ENCODE measurements at regions not wholly inside any gene's neighbourhood (a gene's known extent, or its start where the extent isn't known, plus 50 kb on each side); places are given as distances from the start of the nearest gene placed in this dataset.
A peak's percentile ranks its signal among the peaks of the same experiment; 100 is the strongest.
"Not testable (repeated sequence)": the region's sequence is repeated elsewhere in the genome, so short reads cannot be mapped to it uniquely, and the experiment has no call there.

DNA sequence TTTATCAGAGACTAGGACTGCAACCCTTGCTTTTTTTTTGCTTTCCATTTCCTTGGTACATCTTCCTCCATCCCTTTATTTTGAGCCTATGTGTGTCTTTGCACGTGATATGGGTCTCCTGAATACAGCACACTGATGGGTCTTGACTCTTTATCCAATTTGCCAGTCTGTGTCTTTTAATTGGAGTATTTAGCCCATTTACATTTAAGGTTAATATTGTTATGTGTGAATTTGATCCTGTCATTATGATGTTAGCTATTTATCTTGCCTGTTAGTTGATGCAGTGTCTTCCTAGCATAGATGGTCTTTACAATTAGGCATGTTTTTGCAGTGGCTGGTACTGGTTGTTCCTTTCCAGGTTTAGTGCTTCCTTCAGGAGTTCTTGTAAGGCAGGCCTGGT lies 185.4 kb downstream of the VSIG4 start:
- H3K36me3 ChIP-seq (ENCODE audit: control insufficient read depth, insufficient read depth, low read length); H3K4me3 ChIP-seq (ENCODE audit: low read depth, low read length); H3K27me3 ChIP-seq (ENCODE audit: control insufficient read depth, insufficient read depth, low read length); H3K4me1 ChIP-seq (ENCODE audit: control insufficient read depth, insufficient read depth, low read length); H3K9me3 ChIP-seq (ENCODE audit: control insufficient read depth, insufficient read depth, low read length); H3K9ac ChIP-seq (ENCODE audit: low read depth, low read length): not testable (repeated sequence)

DNA sequence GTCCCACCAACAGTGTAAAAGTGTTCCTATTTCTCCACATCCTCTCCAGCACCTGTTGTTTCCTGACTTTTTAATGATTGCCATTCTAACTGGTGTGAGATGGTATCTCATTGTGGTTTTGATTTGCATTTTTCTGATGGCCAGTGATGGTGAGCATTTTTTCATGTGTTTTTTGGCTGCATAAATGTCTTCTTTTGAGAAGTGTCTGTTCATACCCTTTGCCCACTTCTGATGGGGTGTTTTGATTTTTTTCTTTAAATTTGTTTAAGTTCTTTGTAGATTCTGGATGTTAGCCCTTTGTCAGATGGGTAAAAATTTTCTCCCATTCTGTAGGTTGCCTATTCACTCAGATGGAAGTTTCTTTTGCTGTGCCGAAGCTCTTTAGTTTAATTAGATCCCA lies 183.9 kb downstream of the MSN start:
- H3K4me1 ChIP-seq (ENCODE audit: control insufficient read depth, insufficient read depth, low read length); H3K9ac ChIP-seq (ENCODE audit: low read depth, low read length); H3K9me3 ChIP-seq (ENCODE audit: control insufficient read depth, insufficient read depth, low read length); H3K36me3 ChIP-seq (ENCODE audit: control insufficient read depth, insufficient read depth, low read length); H3K4me3 ChIP-seq (ENCODE audit: low read depth, low read length); H3K27me3 ChIP-seq (ENCODE audit: control insufficient read depth, insufficient read depth, low read length): not testable (repeated sequence)

GRCh38 chrX:65850821-65851220 lies 183.4 kb downstream of the MSN start:
- not testable (repeated sequence) for H3K36me3 ChIP-seq (ENCODE audit: control insufficient read depth, insufficient read depth, low read length); H3K9me3 ChIP-seq (ENCODE audit: control insufficient read depth, insufficient read depth, low read length); H3K4me3 ChIP-seq (ENCODE audit: low read depth, low read length); H3K27me3 ChIP-seq (ENCODE audit: control insufficient read depth, insufficient read depth, low read length); H3K9ac ChIP-seq (ENCODE audit: low read depth, low read length); H3K4me1 ChIP-seq (ENCODE audit: control insufficient read depth, insufficient read depth, low read length)

DNA sequence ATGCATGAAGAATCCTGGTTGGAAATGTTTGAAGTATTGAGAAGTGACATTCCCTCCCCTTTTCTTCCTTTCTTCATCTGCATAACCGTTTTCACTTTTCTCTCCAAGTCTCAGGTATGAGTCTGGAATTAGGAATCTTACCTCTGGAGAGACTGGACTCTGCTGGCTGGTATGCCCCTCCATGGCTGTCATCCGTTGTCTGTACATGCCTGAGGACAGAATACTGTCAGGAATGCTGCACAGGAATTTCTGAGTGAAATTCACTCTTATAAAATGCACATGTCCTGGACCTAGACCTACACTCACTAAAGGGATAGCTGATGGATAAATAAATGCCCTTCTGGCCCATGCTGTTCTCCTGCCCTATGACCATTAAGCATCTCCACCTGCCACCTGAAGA lies 179.5 kb downstream of the MSN start:
- H3K9me3 ChIP-seq (ENCODE audit: control insufficient read depth, insufficient read depth, low read length) = peaks cover 3% of the 10 kb centered on the region
- no peak overlapping the region for H3K9ac ChIP-seq (ENCODE audit: low read depth, low read length)
- no peak overlapping the region for H3K4me3 ChIP-seq (ENCODE audit: low read depth, low read length)
- H3K4me1 ChIP-seq (ENCODE audit: control insufficient read depth, insufficient read depth, low read length) = no peaks in the 10 kb centered on the region
- no peaks in the 10 kb centered on the region for H3K36me3 ChIP-seq (ENCODE audit: control insufficient read depth, insufficient read depth, low read length)
- no peaks in the 10 kb centered on the region for H3K27me3 ChIP-seq (ENCODE audit: control insufficient read depth, insufficient read depth, low read length)

GRCh38 chrX:65841263-65841662 lies 173.8 kb downstream of the MSN start:
- no peaks in the 10 kb centered on the region for H3K27me3 ChIP-seq (ENCODE audit: control insufficient read depth, insufficient read depth, low read length)
- H3K9me3 ChIP-seq (ENCODE audit: control insufficient read depth, insufficient read depth, low read length) = peaks cover 3% of the 10 kb centered on the region
- no peak overlapping the region for H3K4me3 ChIP-seq (ENCODE audit: low read depth, low read length)
- no peaks in the 10 kb centered on the region for H3K36me3 ChIP-seq (ENCODE audit: control insufficient read depth, insufficient read depth, low read length)
- H3K9ac ChIP-seq (ENCODE audit: low read depth, low read length) = no peak overlapping the region
- H3K4me1 ChIP-seq (ENCODE audit: control insufficient read depth, insufficient read depth, low read length) = no peaks in the 10 kb centered on the region

GRCh38 chrX:65838674-65839073 lies 171.2 kb downstream of the MSN start:
- Histone ChIP-seq H3K9me3 (ENCODE audit: control insufficient read depth, insufficient read depth, low read length) (peaks cover 3% of the 10 kb centered on the region), H3K27me3 (ENCODE audit: control insufficient read depth, insufficient read depth, low read length) (no peaks in the 10 kb centered on the region), H3K4me3 (ENCODE audit: low read depth, low read length) (no peak overlapping the region), H3K36me3 (ENCODE audit: control insufficient read depth, insufficient read depth, low read length) (no peaks in the 10 kb centered on the region), H3K9ac (ENCODE audit: low read depth, low read length) (no peak overlapping the region), H3K4me1 (ENCODE audit: control insufficient read depth, insufficient read depth, low read length) (no peaks in the 10 kb centered on the region)

DNA sequence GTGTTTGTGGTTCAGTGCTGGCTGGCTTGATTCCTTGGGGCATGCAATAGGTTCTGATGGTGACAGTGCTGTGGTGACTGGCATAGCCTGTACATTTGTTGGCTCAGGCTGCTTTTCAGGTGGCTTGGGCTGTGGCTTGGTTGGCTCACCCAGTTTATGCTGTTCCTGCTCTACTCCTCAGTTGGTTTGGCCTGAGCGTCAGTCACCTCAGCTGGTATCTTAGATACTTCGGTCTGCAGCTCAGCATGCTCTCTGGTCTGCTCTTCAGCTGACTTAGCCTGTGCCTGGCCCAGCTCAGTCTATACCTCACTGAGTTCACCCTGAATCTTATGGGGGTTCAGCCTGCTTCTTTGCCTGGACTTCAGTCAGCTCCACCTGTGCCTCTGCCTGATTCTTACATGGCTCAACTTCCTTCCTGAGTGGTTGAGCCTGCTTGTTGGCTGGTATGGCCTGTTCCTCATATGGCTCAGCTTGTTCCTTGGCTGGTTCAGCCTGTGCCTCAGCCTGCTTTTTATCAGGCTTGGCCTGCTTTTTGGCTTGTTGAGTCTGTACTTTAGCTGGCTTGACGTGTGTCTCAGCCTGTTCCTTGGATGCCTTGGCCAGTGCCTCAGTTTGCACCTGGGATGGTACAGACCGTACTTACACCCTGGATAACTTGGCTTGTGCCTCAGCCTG lies 170.6 kb downstream of the MSN start:
- no peak overlapping the region for H3K4me3 ChIP-seq (ENCODE audit: low read depth, low read length)
- no peak overlapping the region for H3K9ac ChIP-seq (ENCODE audit: low read depth, low read length)
- H3K27me3 ChIP-seq (ENCODE audit: control insufficient read depth, insufficient read depth, low read length) = no peaks in the 10 kb centered on the region
- H3K9me3 ChIP-seq (ENCODE audit: control insufficient read depth, insufficient read depth, low read length) = peaks cover 3% of the 10 kb centered on the region
- no peaks in the 10 kb centered on the region for H3K4me1 ChIP-seq (ENCODE audit: control insufficient read depth, insufficient read depth, low read length)
- H3K36me3 ChIP-seq (ENCODE audit: control insufficient read depth, insufficient read depth, low read length) = no peaks in the 10 kb centered on the region

DNA sequence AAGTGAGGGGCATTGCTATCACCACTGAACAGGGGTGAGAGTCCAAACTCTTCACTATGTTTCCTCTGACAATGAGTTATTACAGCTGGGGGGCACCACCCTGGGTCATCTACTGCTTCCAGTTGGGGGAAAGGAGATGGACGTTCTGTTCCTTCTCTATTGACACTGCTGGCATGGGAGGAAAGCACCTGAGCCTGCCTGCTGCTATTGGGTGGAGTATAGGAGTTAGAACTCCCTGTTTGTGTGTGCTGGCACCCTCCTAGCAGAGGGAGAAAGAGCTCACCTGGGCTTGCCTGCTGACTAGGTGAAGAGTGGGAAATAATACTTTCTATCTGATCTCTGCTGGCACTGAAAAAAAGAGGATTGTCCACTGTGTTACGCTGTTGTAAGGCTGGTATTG lies 163.8 kb downstream of the MSN start:
- H3K4me3 ChIP-seq (ENCODE audit: low read depth, low read length) = no peak overlapping the region
- H3K27me3 ChIP-seq (ENCODE audit: control insufficient read depth, insufficient read depth, low read length) = no peaks in the 10 kb centered on the region
- H3K36me3 ChIP-seq (ENCODE audit: control insufficient read depth, insufficient read depth, low read length) = no peaks in the 10 kb centered on the region
- H3K9ac ChIP-seq (ENCODE audit: low read depth, low read length) = no peak overlapping the region
- H3K9me3 ChIP-seq (ENCODE audit: control insufficient read depth, insufficient read depth, low read length) = no peaks in the 10 kb centered on the region
- no peaks in the 10 kb centered on the region for H3K4me1 ChIP-seq (ENCODE audit: control insufficient read depth, insufficient read depth, low read length)

GRCh38 chrX:65828599-65828998 lies 161.1 kb downstream of the MSN start:
- H3K4me3 ChIP-seq (ENCODE audit: low read depth, low read length) = no peak overlapping the region
- no peaks in the 10 kb centered on the region for H3K36me3 ChIP-seq (ENCODE audit: control insufficient read depth, insufficient read depth, low read length)
- no peaks in the 10 kb centered on the region for H3K27me3 ChIP-seq (ENCODE audit: control insufficient read depth, insufficient read depth, low read length)
- no peaks in the 10 kb centered on the region for H3K9me3 ChIP-seq (ENCODE audit: control insufficient read depth, insufficient read depth, low read length)
- no peak overlapping the region for H3K9ac ChIP-seq (ENCODE audit: low read depth, low read length)
- H3K4me1 ChIP-seq (ENCODE audit: control insufficient read depth, insufficient read depth, low read length) = no peaks in the 10 kb centered on the region

GRCh38 chrX:65825226-65825625 lies 157.8 kb downstream of the MSN start:
- H3K9ac ChIP-seq (ENCODE audit: low read depth, low read length); H3K4me3 ChIP-seq (ENCODE audit: low read depth, low read length); H3K36me3 ChIP-seq (ENCODE audit: control insufficient read depth, insufficient read depth, low read length); H3K9me3 ChIP-seq (ENCODE audit: control insufficient read depth, insufficient read depth, low read length); H3K27me3 ChIP-seq (ENCODE audit: control insufficient read depth, insufficient read depth, low read length); H3K4me1 ChIP-seq (ENCODE audit: control insufficient read depth, insufficient read depth, low read length): not testable (repeated sequence)

DNA sequence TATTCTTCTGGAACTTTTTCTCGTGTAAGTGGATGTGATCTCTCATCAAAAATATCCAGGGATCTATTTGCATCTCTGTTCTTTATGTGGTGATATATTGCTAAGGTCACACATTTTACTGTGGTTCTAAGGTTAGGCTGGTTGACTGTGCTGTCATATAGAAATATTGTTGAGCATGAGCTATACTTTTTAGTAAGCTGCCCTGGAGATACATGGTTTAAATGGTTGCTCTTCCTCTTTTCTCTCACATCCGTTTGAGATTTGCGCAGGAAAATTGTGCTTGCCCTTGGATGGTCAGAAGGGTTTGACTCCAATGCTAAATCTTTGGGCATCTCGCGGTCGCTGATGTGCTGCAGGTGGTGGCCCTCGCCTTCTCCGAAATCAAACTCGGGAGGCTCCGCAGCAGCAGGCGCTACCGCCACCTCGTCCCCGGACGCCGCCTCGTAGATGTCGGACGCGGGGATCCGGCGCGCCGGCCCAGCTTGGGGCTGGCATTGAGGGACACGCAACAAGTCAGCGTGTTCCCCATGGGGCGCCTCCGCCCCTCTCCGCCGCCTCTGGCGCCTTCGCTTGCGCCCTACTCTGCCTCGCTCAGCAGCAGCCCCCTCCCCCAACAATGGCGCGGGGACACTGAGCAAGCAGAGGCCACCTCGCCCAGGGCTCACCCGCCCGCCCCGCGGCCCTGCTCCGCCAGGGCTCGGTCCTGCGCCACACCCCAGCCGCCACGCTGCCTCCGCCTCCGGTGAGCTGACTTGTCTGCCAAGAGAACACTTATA lies 154.5 kb downstream of the MSN start:
- Histone ChIP-seq H3K9me3 (ENCODE audit: control insufficient read depth, insufficient read depth, low read length) (no peaks in the 10 kb centered on the region), H3K36me3 (ENCODE audit: control insufficient read depth, insufficient read depth, low read length) (no peaks in the 10 kb centered on the region), H3K27me3 (ENCODE audit: control insufficient read depth, insufficient read depth, low read length) (peaks cover 6% of the 10 kb centered on the region), H3K4me1 (ENCODE audit: control insufficient read depth, insufficient read depth, low read length) (no peaks in the 10 kb centered on the region), H3K4me3 (ENCODE audit: low read depth, low read length) (peak overlapping the region; percentile 41), H3K9ac (ENCODE audit: low read depth, low read length) (peak overlapping the region; percentile 12)

GRCh38 chrX:65819983-65820382 lies 152.5 kb downstream of the MSN start:
- H3K27me3 ChIP-seq (ENCODE audit: control insufficient read depth, insufficient read depth, low read length); H3K4me1 ChIP-seq (ENCODE audit: control insufficient read depth, insufficient read depth, low read length): not testable (repeated sequence)

More at GRCh38 chrX:65819983-65820382, 152.5 kb downstream of the MSN start:
- H3K9ac ChIP-seq (ENCODE audit: low read depth, low read length); H3K36me3 ChIP-seq (ENCODE audit: control insufficient read depth, insufficient read depth, low read length); H3K4me3 ChIP-seq (ENCODE audit: low read depth, low read length); H3K9me3 ChIP-seq (ENCODE audit: control insufficient read depth, insufficient read depth, low read length): not testable (repeated sequence)
